ENCODE measurements at regions not wholly inside any gene's neighbourhood (a gene's known extent, or its start where the extent isn't known, plus 50 kb on each side); places are given as distances from the start of the nearest gene placed in this dataset.

GRCh38 chr5:96236831-96237230 lies 196.2 kb downstream of the PCSK1 start:
- ChIA-PET POLR2A (no interaction called here), CTCF (no interaction called here)
- DNase-seq (ENCODE audit: extremely low spot score) = no peak
- TF ChIP-seq CTCF (IDR thresholded peaks at IDR 0.05; ENCODE audit: control extremely low read depth, extremely low read depth, low read depth, missing control alignments) = no peak

- ChIA-PET CTCF (interaction anchor here (1.2 kb wide), 2 partner anchors 10 to 16 kb away, joined by 3 read pairs; no protein-coding TSS in a partner anchor), POLR2A (no interaction called here)
- DNase-seq (ENCODE audit: extremely low spot score) = no peak
- no peak for TF ChIP-seq CTCF (IDR thresholded peaks at IDR 0.05; ENCODE audit: control extremely low read depth, extremely low read depth, low read depth, missing control alignments)
Measured at GRCh38 chr5:96236051-96236450, 197.0 kb downstream of the PCSK1 start.

GRCh38 chr5:96235008-96235910 lies 197.8 kb downstream of the PCSK1 start:
- TF ChIP-seq CTCF (IDR thresholded peaks at IDR 0.05; ENCODE audit: control extremely low read depth, extremely low read depth, low read depth, missing control alignments) = no peak
- CTCF ChIA-PET = interaction anchor here (1.0 to 1.2 kb wide), 4 partner anchors 9 to 31 kb away, joined by 3 to 4 read pairs (median 3); no protein-coding TSS in a partner anchor
- no peak for DNase-seq (ENCODE audit: extremely low spot score)
- POLR2A ChIA-PET = no interaction called here

GRCh38 chr5:96232602-96233001 lies 200.4 kb downstream of the PCSK1 start:
- no peak for DNase-seq (ENCODE audit: extremely low spot score)
- CTCF ChIA-PET = no interaction called here

GRCh38 chr5:96229188-96229587 lies 203.9 kb downstream of the PCSK1 start:
- POLR2A ChIA-PET = no interaction called here
- CTCF ChIA-PET = no interaction called here
- no peak for DNase-seq (ENCODE audit: extremely low spot score)
- no peak for TF ChIP-seq CTCF (IDR thresholded peaks at IDR 0.05; ENCODE audit: control extremely low read depth, extremely low read depth, low read depth, missing control alignments)

More at GRCh38 chr5:96232602-96233001, 200.4 kb downstream of the PCSK1 start:
- POLR2A ChIA-PET = no interaction called here
- TF ChIP-seq CTCF (IDR thresholded peaks at IDR 0.05; ENCODE audit: control extremely low read depth, extremely low read depth, low read depth, missing control alignments) = no peak

- no peak for TF ChIP-seq CTCF (IDR thresholded peaks at IDR 0.05; ENCODE audit: control extremely low read depth, extremely low read depth, low read depth, missing control alignments)
- no peak for DNase-seq (ENCODE audit: extremely low spot score)
- ChIA-PET CTCF (interaction anchor here (0.7 to 5.0 kb wide), 2 partner anchors 13 to 26 kb away, joined by 3 to 24 read pairs; no protein-coding TSS in a partner anchor), POLR2A (no interaction called here)
Measured at GRCh38 chr5:96228408-96228807, 204.6 kb downstream of the PCSK1 start.
